ENCODE measurements at regions not wholly inside any gene's neighbourhood (a gene's known extent, or its start where the extent isn't known, plus 50 kb on each side); places are given as distances from the start of the nearest gene placed in this dataset.
"Not testable (repeated sequence)": the region's sequence is repeated elsewhere in the genome, so short reads cannot be mapped to it uniquely, and the experiment has no call there.

DNA sequence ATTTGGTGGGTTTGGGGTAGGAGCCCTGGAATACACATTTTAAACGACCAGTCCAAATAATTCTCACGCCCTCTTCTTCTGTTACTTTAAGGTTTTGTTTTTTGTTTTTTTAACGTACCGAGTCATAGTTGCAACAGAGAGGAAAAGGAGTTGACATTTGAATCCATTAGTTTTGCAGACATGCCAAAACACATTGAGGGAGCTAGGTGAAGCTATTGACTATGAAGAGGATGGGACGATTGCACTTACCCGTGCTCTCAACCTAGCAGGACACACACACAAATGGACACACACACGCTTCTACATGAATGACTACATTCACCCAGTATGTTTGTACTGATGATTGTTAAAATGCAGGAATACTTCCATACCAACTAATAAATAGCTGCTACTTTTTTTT lies 54.3 kb upstream of the CIT start:
- H3K27ac Mint-ChIP-seq = no peak overlapping the region
- peaks cover 5% of the 10 kb centered on the region for H3K27me3 Mint-ChIP-seq
- DNase-seq (no peak), ATAC-seq (no peak)
- no peaks in the 10 kb centered on the region for H3K36me3 Mint-ChIP-seq (ENCODE audit: low read depth)
- peaks cover 2% of the 10 kb centered on the region for H3K4me1 Mint-ChIP-seq
- no peak overlapping the region for H3K4me3 Mint-ChIP-seq
- no peaks in the 10 kb centered on the region for H3K9me3 ChIP-seq (ENCODE audit: control insufficient read depth, low read length, poor library complexity, severe bottlenecking)

DNA sequence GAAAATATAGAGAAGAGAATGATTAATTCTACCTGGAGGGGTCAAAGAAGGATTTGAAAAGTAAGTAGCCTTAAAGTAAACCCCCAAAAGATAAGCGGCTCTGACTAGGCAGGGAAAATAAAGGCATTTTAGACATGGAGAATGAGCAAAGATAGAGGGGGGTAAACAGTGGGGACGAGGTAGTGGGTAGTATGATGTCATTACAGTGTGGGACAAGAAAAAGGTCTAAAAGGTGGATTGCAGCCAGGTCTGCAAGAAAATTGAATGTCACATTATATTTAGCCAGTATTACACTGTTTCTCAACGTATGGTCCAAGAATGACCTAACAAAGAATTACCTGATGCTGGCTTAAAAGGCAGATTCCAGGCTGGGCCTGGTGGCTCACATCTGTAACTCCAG lies 55.8 kb upstream of the CIT start:
- Mint-ChIP-seq H3K27me3 (peaks cover 5% of the 10 kb centered on the region), H3K4me3 (no peak overlapping the region), H3K4me1 (peaks cover 2% of the 10 kb centered on the region), H3K36me3 (ENCODE audit: low read depth) (no peaks in the 10 kb centered on the region), H3K27ac (no peak overlapping the region)
- H3K9me3 ChIP-seq (ENCODE audit: control insufficient read depth, low read length, poor library complexity, severe bottlenecking) = no peaks in the 10 kb centered on the region
- ATAC-seq (no peak), DNase-seq (no peak)

- H3K27me3 Mint-ChIP-seq; ATAC-seq; H3K4me1 Mint-ChIP-seq; H3K27ac Mint-ChIP-seq; H3K36me3 Mint-ChIP-seq (ENCODE audit: low read depth); H3K9me3 ChIP-seq (ENCODE audit: control insufficient read depth, low read length, poor library complexity, severe bottlenecking); DNase-seq; H3K4me3 Mint-ChIP-seq: not testable (repeated sequence)
These were observed 54.3 kb upstream of the BICDL1 start for GRCh38 chr12:119934780-119935179.

GRCh38 chr12:119936705-119937311 lies 52.2 kb upstream of the BICDL1 start:
- Mint-ChIP-seq H3K36me3 (ENCODE audit: low read depth) (no peaks in the 10 kb centered on the region), H3K27ac (no peak overlapping the region), H3K27me3 (peaks cover 10% of the 10 kb centered on the region), H3K4me3 (no peak overlapping the region), H3K4me1 (peaks cover 2% of the 10 kb centered on the region)
- H3K9me3 ChIP-seq (ENCODE audit: control insufficient read depth, low read length, poor library complexity, severe bottlenecking) = no peaks in the 10 kb centered on the region
- no peak for DNase-seq
- no peak for ATAC-seq

DNA sequence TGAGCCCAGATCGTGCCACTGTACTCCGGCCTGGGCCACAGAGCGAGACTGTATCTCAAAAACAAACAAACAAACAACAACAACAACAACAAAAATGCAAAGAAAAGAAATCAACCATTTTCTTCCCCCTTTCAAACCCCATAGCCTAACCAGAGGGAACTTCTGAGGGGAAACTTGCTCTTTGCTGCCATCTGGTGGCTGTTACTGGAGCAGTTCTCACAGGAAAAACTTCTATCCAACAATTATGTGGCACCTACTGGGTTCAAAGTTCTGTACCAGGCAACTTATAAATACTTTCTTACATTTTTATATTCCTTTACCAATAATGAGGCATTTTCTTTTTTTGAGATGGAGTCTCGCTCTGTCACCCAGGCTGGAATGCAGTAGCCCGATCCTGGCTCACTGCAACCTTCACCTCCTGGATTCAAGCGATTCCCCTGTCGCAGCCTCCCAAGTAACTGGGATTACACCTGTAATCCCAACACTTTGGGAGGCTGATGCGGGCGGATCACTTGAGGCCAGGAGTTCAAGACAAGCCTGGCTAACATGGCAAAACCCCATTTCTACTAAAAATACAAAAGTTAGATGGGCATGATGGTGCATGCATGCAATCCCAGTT lies 50.9 kb upstream of the BICDL1 start:
- Mint-ChIP-seq H3K36me3 (ENCODE audit: low read depth) (no peaks in the 10 kb centered on the region), H3K4me1 (no peaks in the 10 kb centered on the region), H3K27me3 (peaks cover 5% of the 10 kb centered on the region), H3K4me3 (no peak overlapping the region), H3K27ac (no peak overlapping the region)
- DNase-seq (peak; percentile 37 to 65 (median 42)), ATAC-seq (peak; percentile 87)
- no peaks in the 10 kb centered on the region for H3K9me3 ChIP-seq (ENCODE audit: control insufficient read depth, low read length, poor library complexity, severe bottlenecking)

All from T-helper 17 cell (primary cell).